BLaER1 (cell line): ENCODE measurements at regions not wholly inside any gene's neighbourhood (a gene's known extent, or its start where the extent isn't known, plus 50 kb on each side); places are given as distances from the start of the nearest gene placed in this dataset.
"Not testable (repeated sequence)": the region's sequence is repeated elsewhere in the genome, so short reads cannot be mapped to it uniquely, and the experiment has no call there.

Source experiments
- H3K27ac ChIP-seq: shearing (Covaris generic); formaldehyde crosslinking; 2 replicates; pipeline ENCODE4 v1.8.1; 2022
- H3K27me3 ChIP-seq: shearing (Covaris generic); formaldehyde crosslinking; 2 replicates; pipeline ENCODE4 v1.8.1; 2022
- H3K36me3 ChIP-seq: shearing (Covaris generic); formaldehyde crosslinking; 2 replicates; pipeline ENCODE4 v1.8.1; 2022
- H3K4me1 ChIP-seq: shearing (Covaris generic); formaldehyde crosslinking; 2 replicates; pipeline ENCODE4 v1.8.1; 2022
- H3K4me2 ChIP-seq: shearing (Covaris generic); formaldehyde crosslinking; 2 replicates; pipeline ENCODE4 v1.8.1; 2022
- H3K4me3 ChIP-seq: shearing (Covaris generic); formaldehyde crosslinking; 2 replicates; pipeline ENCODE4 v1.8.1; 2022
- H3K9ac ChIP-seq: shearing (Covaris generic); formaldehyde crosslinking; 2 replicates; pipeline ENCODE4 v1.8.1; 2022
- H3K9me3 ChIP-seq: shearing (Covaris generic); formaldehyde crosslinking; 2 replicates; pipeline ENCODE4 v1.8.1; 2022
- H4K20me1 ChIP-seq: shearing (Covaris generic); formaldehyde crosslinking; 2 replicates; pipeline ENCODE4 v1.8.1; 2022

GRCh38 chr2:87174454-87174853 is 152.8 kb upstream of the PLGLB1 start:
- not testable (repeated sequence) for H3K4me2 ChIP-seq, H3K36me3 ChIP-seq, H3K4me1 ChIP-seq, H3K9me3 ChIP-seq, H3K9ac ChIP-seq, H3K4me3 ChIP-seq, H3K27ac ChIP-seq, H3K27me3 ChIP-seq, H4K20me1 ChIP-seq

- not testable (repeated sequence) for H3K27me3 ChIP-seq, H3K4me1 ChIP-seq, H3K4me3 ChIP-seq, H3K36me3 ChIP-seq, H4K20me1 ChIP-seq, H3K27ac ChIP-seq, H3K9ac ChIP-seq, H3K4me2 ChIP-seq, H3K9me3 ChIP-seq
These were observed 161.7 kb upstream of the PLGLB1 start for GRCh38 chr2:87183373-87183772.

GRCh38 chr2:87184260-87184659 is 162.6 kb upstream of the PLGLB1 start:
- H3K27me3 ChIP-seq, H3K4me2 ChIP-seq, H3K4me3 ChIP-seq, H3K9ac ChIP-seq, H3K9me3 ChIP-seq, H3K27ac ChIP-seq, H3K36me3 ChIP-seq, H4K20me1 ChIP-seq, H3K4me1 ChIP-seq: not testable (repeated sequence)

- not testable (repeated sequence) for H3K27me3 ChIP-seq, H3K4me3 ChIP-seq, H3K4me1 ChIP-seq, H3K27ac ChIP-seq, H3K9me3 ChIP-seq, H4K20me1 ChIP-seq, H3K4me2 ChIP-seq, H3K36me3 ChIP-seq, H3K9ac ChIP-seq
These were observed 167.6 kb upstream of the PLGLB1 start for GRCh38 chr2:87189214-87189613.

GRCh38 chr2:87193336-87193735 is 171.7 kb upstream of the PLGLB1 start:
- H3K4me2 ChIP-seq, H3K36me3 ChIP-seq, H3K9me3 ChIP-seq, H4K20me1 ChIP-seq, H3K4me1 ChIP-seq, H3K27me3 ChIP-seq, H3K9ac ChIP-seq, H3K4me3 ChIP-seq, H3K27ac ChIP-seq: not testable (repeated sequence)

GRCh38 chr2:87194254-87194999 is 172.8 kb upstream of the PLGLB1 start:
- H3K9ac ChIP-seq, H3K36me3 ChIP-seq, H3K9me3 ChIP-seq, H3K4me3 ChIP-seq, H3K27ac ChIP-seq, H3K4me2 ChIP-seq, H4K20me1 ChIP-seq, H3K27me3 ChIP-seq, H3K4me1 ChIP-seq: not testable (repeated sequence)

- H3K4me2 ChIP-seq, H3K4me1 ChIP-seq, H3K27ac ChIP-seq, H4K20me1 ChIP-seq, H3K27me3 ChIP-seq, H3K4me3 ChIP-seq, H3K9me3 ChIP-seq, H3K36me3 ChIP-seq, H3K9ac ChIP-seq: not testable (repeated sequence)
These were observed 175.2 kb upstream of the PLGLB1 start for GRCh38 chr2:87196720-87197388.

- not testable (repeated sequence) for H3K36me3 ChIP-seq, H4K20me1 ChIP-seq, H3K27me3 ChIP-seq, H3K4me1 ChIP-seq, H3K9me3 ChIP-seq, H3K9ac ChIP-seq, H3K4me3 ChIP-seq, H3K27ac ChIP-seq
- H3K4me2 ChIP-seq: peak overlapping the region; percentile 37; the same call in 1 of the 2 replicates
These were observed 176.8 kb upstream of the PLGLB1 start for GRCh38 chr2:87198422-87198821.

GRCh38 chr2:87199228-87199627 is 177.6 kb upstream of the PLGLB1 start:
- H3K4me1 ChIP-seq, H3K4me2 ChIP-seq, H3K27ac ChIP-seq, H3K27me3 ChIP-seq, H3K36me3 ChIP-seq, H4K20me1 ChIP-seq, H3K9ac ChIP-seq, H3K4me3 ChIP-seq: not testable (repeated sequence)
- peaks cover 11% of the 10 kb centered on the region for H3K9me3 ChIP-seq

- H3K27ac ChIP-seq, H4K20me1 ChIP-seq, H3K27me3 ChIP-seq, H3K36me3 ChIP-seq, H3K4me3 ChIP-seq, H3K4me1 ChIP-seq, H3K9ac ChIP-seq, H3K4me2 ChIP-seq: not testable (repeated sequence)
- peaks cover 11% of the 10 kb centered on the region for H3K9me3 ChIP-seq
These were observed 183.0 kb upstream of the PLGLB1 start for GRCh38 chr2:87204569-87205147.

GRCh38 chr2:87212938-87213337 is 191.3 kb upstream of the PLGLB1 start:
- H3K4me3 ChIP-seq, H3K4me2 ChIP-seq, H3K36me3 ChIP-seq, H3K9ac ChIP-seq, H3K4me1 ChIP-seq, H3K9me3 ChIP-seq, H3K27ac ChIP-seq, H4K20me1 ChIP-seq, H3K27me3 ChIP-seq: not testable (repeated sequence)

GRCh38 chr2:87217005-87217404 is 195.4 kb upstream of the PLGLB1 start:
- H3K27me3 ChIP-seq, H3K9ac ChIP-seq, H3K4me1 ChIP-seq, H3K27ac ChIP-seq, H3K4me2 ChIP-seq, H3K36me3 ChIP-seq, H4K20me1 ChIP-seq, H3K9me3 ChIP-seq, H3K4me3 ChIP-seq: not testable (repeated sequence)

- H4K20me1 ChIP-seq, H3K27ac ChIP-seq, H3K27me3 ChIP-seq, H3K36me3 ChIP-seq, H3K4me1 ChIP-seq, H3K9me3 ChIP-seq, H3K9ac ChIP-seq, H3K4me3 ChIP-seq, H3K4me2 ChIP-seq: not testable (repeated sequence)
These were observed 196.2 kb upstream of the PLGLB1 start for GRCh38 chr2:87217741-87218410.

GRCh38 chr2:87220651-87221050 is 199.0 kb upstream of the PLGLB1 start:
- not testable (repeated sequence) for H3K4me2 ChIP-seq, H3K36me3 ChIP-seq, H4K20me1 ChIP-seq, H3K4me3 ChIP-seq, H3K4me1 ChIP-seq, H3K27me3 ChIP-seq, H3K9me3 ChIP-seq, H3K9ac ChIP-seq, H3K27ac ChIP-seq
